ENCODE measurements at regions not wholly inside any gene's neighbourhood (a gene's known extent, or its start where the extent isn't known, plus 50 kb on each side); places are given as distances from the start of the nearest gene placed in this dataset.
A peak's percentile ranks its signal among the peaks of the same experiment; 100 is the strongest.
"Not testable (repeated sequence)": the region's sequence is repeated elsewhere in the genome, so short reads cannot be mapped to it uniquely, and the experiment has no call there.

GRCh38 chr3:30294241-30294667 is 312.1 kb upstream of the TGFBR2 start:
- DNase-seq (ENCODE audit: low read depth) = peak; percentile 25

GRCh38 chr3:30297112-30297511 is 309.3 kb upstream of the TGFBR2 start:
- DNase-seq (ENCODE audit: low read depth) = no peak

- no peak for DNase-seq (ENCODE audit: low read depth)
Measured at GRCh38 chr3:30299674-30300385, 306.6 kb upstream of the TGFBR2 start.

GRCh38 chr3:30300809-30301208 is 305.6 kb upstream of the TGFBR2 start:
- DNase-seq (ENCODE audit: low read depth) = no peak

GRCh38 chr3:30302027-30302426 is 304.4 kb upstream of the TGFBR2 start:
- no peak for DNase-seq (ENCODE audit: low read depth)

GRCh38 chr3:30303770-30304169 is 302.6 kb upstream of the TGFBR2 start:
- no peak for DNase-seq (ENCODE audit: low read depth)

GRCh38 chr3:30305021-30305420 is 301.4 kb upstream of the TGFBR2 start:
- peak; percentile 64 for DNase-seq (ENCODE audit: low read depth)

- no peak for DNase-seq (ENCODE audit: low read depth)
Measured at GRCh38 chr3:30306896-30307295, 299.5 kb upstream of the TGFBR2 start.

- DNase-seq (ENCODE audit: low read depth) = no peak
Measured at GRCh38 chr3:30307372-30307950, 298.9 kb upstream of the TGFBR2 start.

GRCh38 chr3:30308131-30308530 is 298.3 kb upstream of the TGFBR2 start:
- DNase-seq (ENCODE audit: low read depth) = no peak

GRCh38 chr3:30309961-30310954 is 296.1 kb upstream of the TGFBR2 start:
- no peak for DNase-seq (ENCODE audit: low read depth)

GRCh38 chr3:30311781-30312180 is 294.6 kb upstream of the TGFBR2 start:
- DNase-seq (ENCODE audit: low read depth) = no peak

GRCh38 chr3:30313840-30314239 is 292.6 kb upstream of the TGFBR2 start:
- no peak for DNase-seq (ENCODE audit: low read depth)

- DNase-seq (ENCODE audit: low read depth) = no peak
Measured at GRCh38 chr3:30314757-30315325, 291.6 kb upstream of the TGFBR2 start.

GRCh38 chr3:30315447-30315846 is 291.0 kb upstream of the TGFBR2 start:
- no peak for DNase-seq (ENCODE audit: low read depth)

- no peak for DNase-seq (ENCODE audit: low read depth)
Measured at GRCh38 chr3:30317561-30317960, 288.8 kb upstream of the TGFBR2 start.

GRCh38 chr3:30318110-30318509 is 288.3 kb upstream of the TGFBR2 start:
- no peak for DNase-seq (ENCODE audit: low read depth)

- DNase-seq (ENCODE audit: low read depth) = peak; percentile 66
Measured at GRCh38 chr3:30319713-30320112, 286.7 kb upstream of the TGFBR2 start.

- no peak for DNase-seq (ENCODE audit: low read depth)
Measured at GRCh38 chr3:30320392-30320791, 286.0 kb upstream of the TGFBR2 start.

GRCh38 chr3:30321065-30321464 is 285.3 kb upstream of the TGFBR2 start:
- no peak for DNase-seq (ENCODE audit: low read depth)

GRCh38 chr3:30323649-30324048 is 282.8 kb upstream of the TGFBR2 start:
- DNase-seq (ENCODE audit: low read depth) = not testable (repeated sequence)

- DNase-seq (ENCODE audit: low read depth) = no peak
Measured at GRCh38 chr3:30324587-30324986, 281.8 kb upstream of the TGFBR2 start.
